ENCODE measurements at regions not wholly inside any gene's neighbourhood (a gene's known extent, or its start where the extent isn't known, plus 50 kb on each side); places are given as distances from the start of the nearest gene placed in this dataset.

GRCh38 chr11:134583397-134583990 is 171.5 kb upstream of the B3GAT1 start:
- H3K27ac ChIP-seq (ENCODE audit: extremely low read length, insufficient read depth, low read length) = no peak overlapping the region
- no peaks in the 10 kb centered on the region for H3K79me2 ChIP-seq (ENCODE audit: insufficient read depth, low read length)
- no peak overlapping the region for H3K4me3 ChIP-seq (replicated peaks in 1 of 3; ENCODE audit: insufficient read depth in 1 of 3, low read depth in 2 of 3, low read length in 3 of 3)
- intact Hi-C loops (cut with micrococcal nuclease; ENCODE audit: unreplicated experiment) (no loop called here), in situ Hi-C loops (cut with HindIII; ENCODE audit: extremely low pct_ligation_motif_present, low pct_unique_long_range_greater_than_20kb) (no loop called here)
- ATAC-seq = no peak
- no peaks in the 10 kb centered on the region for H4K20me1 ChIP-seq (ENCODE audit: insufficient read depth, low read length)
- no peak for FAIRE-seq
- no peak overlapping the region for H3K9ac ChIP-seq (ENCODE audit: insufficient read depth, low read depth, low read length)
- BruUV-seq (replicated peaks) = no TSS peak
- no peak overlapping the region for H3K4me2 ChIP-seq (ENCODE audit: low read depth, low read length)
- ChIA-PET POLR2A (no interaction called here), CTCF (ENCODE audit: low intra/inter-chr PET ratio, low total read pairs) (no interaction called here)
- DNase-seq (ENCODE audit: low spot score) = no peak
- no peaks in the 10 kb centered on the region for H3K36me3 ChIP-seq (replicated peaks in 1 of 2; ENCODE audit: control insufficient read depth in 1 of 2, insufficient read depth in 2 of 2, low read length in 2 of 2)
- WGBS (ENCODE audit: low lambda C conversion rate) = 24% methylated on average over 6 of the region's 6 CpGs
- H3K4me1 ChIP-seq (ENCODE audit: insufficient read depth, low read length) = peaks cover 9% of the 10 kb centered on the region; the same call in 1 of the 2 replicates
- H3K9me3 ChIP-seq (ENCODE audit: low read length) = no peaks in the 10 kb centered on the region
- peaks cover 1 to 11% of the 10 kb centered on the region in 2 experiments; a peak in 2 of 5 replicates for H3K27me3 ChIP-seq (ENCODE audit: control insufficient read depth in 1 of 2, insufficient read depth in 2 of 2, low read length in 2 of 2)
- no peak overlapping the region for H2AFZ ChIP-seq (ENCODE audit: low read length)
- TF ChIP-seq HOXA3 (CRISPR knock-in tag; IDR thresholded peaks at IDR 0.05) (no peak), EP300 (IDR thresholded peaks at IDR 0.05; ENCODE audit: low read depth in 2 of 2, low read length in 2 of 2) (no peak), EP300 (CRISPR knock-in tag; IDR thresholded peaks at IDR 0.05; ENCODE audit: borderline replicate concordance) (no peak), XBP1 (CRISPR knock-in tag; IDR thresholded peaks at IDR 0.05) (no peak), ZFP36L2 (CRISPR knock-in tag; IDR thresholded peaks at IDR 0.05) (no peak), CTCF (CRISPR knock-in tag; IDR thresholded peaks at IDR 0.05) (no peak), ZKSCAN1 (IDR thresholded peaks at IDR 0.05; ENCODE audit: low read length) (no peak), ZBTB4 (CRISPR knock-in tag; IDR thresholded peaks at IDR 0.05; ENCODE audit: borderline replicate concordance) (no peak), ZNF567 (CRISPR knock-in tag; IDR thresholded peaks at IDR 0.05; ENCODE audit: borderline replicate concordance) (no peak), AKNA (CRISPR knock-in tag; IDR thresholded peaks at IDR 0.05; ENCODE audit: borderline replicate concordance) (no peak), E2F1 (CRISPR knock-in tag; IDR thresholded peaks at IDR 0.05) (no peak), ARNT2 (CRISPR knock-in tag; IDR thresholded peaks at IDR 0.05; ENCODE audit: low read depth) (no peak)
